ENCODE measurements at regions not wholly inside any gene's neighbourhood (a gene's known extent, or its start where the extent isn't known, plus 50 kb on each side); places are given as distances from the start of the nearest gene placed in this dataset.

DNA sequence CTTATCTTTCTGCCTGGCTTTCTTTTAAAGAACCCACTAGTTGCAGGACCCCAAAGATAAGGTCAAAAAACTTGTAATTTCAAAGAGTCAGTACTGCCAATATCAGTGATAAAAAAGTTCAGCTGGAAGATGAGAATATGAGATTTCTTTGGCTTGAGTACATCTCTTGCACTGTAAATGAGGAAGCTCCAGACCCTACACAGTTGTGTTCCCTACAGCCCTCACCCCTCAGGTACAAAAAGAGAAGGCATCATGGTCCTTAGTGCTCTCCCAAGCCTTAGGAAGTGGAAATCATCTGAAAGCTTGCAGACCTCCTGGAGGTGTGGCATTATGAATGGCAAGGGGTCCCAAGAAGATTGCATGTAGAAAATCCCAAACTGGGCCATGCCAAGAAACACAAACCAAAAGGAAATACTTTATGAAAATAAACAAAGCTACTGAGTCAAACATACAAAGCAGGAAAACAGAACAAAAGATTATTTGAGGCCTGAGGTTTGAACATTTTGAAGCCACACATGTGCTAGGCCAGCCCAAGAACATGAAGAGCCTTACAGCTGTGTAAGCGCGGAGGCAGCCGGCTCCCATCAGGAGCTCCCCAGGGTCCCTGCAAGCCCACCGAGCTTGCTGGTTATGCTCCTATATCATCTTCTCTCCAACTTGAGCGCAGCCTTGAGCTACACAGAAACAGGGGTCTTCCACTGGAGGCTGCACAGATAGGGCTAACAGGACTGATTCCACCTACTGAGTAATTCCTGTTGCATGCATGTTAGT lies 217.0 kb downstream of the OSR1 start:
- Histone ChIP-seq H3K79me2 (replicated peaks; ENCODE audit: insufficient read depth, low read length) (no peaks in the 10 kb centered on the region), H3K9me2 (ENCODE audit: insufficient read depth, low read length) (no peaks in the 10 kb centered on the region), H3K9me3 (ENCODE audit: low read length) (no peaks in the 10 kb centered on the region), H3F3A (ENCODE audit: insufficient read depth, low read length, poor library complexity, severe bottlenecking) (no peaks in the 10 kb centered on the region), H3K27ac (ENCODE audit: low read length) (no peak overlapping the region), H3K27me3 (ENCODE audit: insufficient read depth, low read depth, low read length) (no peaks in the 10 kb centered on the region), H3K36me3 (ENCODE audit: insufficient read depth, low read length) (no peaks in the 10 kb centered on the region), H3K4me3 (ENCODE audit: low read length) (no peak overlapping the region), H3K9ac (ENCODE audit: low read length) (no peak overlapping the region), H4K20me1 (ENCODE audit: insufficient read depth) (no peaks in the 10 kb centered on the region), H3K4me2 (ENCODE audit: low read length) (no peak overlapping the region), H2AFZ (ENCODE audit: low read depth, low read length) (no peak overlapping the region)
- TF ChIP-seq MXI1 (conservative IDR thresholded peaks at IDR 0.05; ENCODE audit: poor library complexity, severe bottlenecking): no peak
- TF ChIP-seq TAF1 (IDR thresholded peaks at IDR 0.05; ENCODE audit: low read depth): no peak
- TF ChIP-seq, protein P1, sequence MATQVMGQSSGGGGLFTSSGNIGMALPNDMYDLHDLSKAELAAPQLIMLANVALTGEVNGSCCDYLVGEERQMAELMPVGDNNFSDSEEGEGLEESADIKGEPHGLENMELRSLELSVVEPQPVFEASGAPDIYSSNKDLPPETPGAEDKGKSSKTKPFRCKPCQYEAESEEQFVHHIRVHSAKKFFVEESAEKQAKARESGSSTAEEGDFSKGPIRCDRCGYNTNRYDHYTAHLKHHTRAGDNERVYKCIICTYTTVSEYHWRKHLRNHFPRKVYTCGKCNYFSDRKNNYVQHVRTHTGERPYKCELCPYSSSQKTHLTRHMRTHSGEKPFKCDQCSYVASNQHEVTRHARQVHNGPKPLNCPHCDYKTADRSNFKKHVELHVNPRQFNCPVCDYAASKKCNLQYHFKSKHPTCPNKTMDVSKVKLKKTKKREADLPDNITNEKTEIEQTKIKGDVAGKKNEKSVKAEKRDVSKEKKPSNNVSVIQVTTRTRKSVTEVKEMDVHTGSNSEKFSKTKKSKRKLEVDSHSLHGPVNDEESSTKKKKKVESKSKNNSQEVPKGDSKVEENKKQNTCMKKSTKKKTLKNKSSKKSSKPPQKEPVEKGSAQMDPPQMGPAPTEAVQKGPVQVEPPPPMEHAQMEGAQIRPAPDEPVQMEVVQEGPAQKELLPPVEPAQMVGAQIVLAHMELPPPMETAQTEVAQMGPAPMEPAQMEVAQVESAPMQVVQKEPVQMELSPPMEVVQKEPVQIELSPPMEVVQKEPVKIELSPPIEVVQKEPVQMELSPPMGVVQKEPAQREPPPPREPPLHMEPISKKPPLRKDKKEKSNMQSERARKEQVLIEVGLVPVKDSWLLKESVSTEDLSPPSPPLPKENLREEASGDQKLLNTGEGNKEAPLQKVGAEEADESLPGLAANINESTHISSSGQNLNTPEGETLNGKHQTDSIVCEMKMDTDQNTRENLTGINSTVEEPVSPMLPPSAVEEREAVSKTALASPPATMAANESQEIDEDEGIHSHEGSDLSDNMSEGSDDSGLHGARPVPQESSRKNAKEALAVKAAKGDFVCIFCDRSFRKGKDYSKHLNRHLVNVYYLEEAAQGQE (IDR thresholded peaks at IDR 0.05; ENCODE audit: borderline replicate concordance): no peak

DNA sequence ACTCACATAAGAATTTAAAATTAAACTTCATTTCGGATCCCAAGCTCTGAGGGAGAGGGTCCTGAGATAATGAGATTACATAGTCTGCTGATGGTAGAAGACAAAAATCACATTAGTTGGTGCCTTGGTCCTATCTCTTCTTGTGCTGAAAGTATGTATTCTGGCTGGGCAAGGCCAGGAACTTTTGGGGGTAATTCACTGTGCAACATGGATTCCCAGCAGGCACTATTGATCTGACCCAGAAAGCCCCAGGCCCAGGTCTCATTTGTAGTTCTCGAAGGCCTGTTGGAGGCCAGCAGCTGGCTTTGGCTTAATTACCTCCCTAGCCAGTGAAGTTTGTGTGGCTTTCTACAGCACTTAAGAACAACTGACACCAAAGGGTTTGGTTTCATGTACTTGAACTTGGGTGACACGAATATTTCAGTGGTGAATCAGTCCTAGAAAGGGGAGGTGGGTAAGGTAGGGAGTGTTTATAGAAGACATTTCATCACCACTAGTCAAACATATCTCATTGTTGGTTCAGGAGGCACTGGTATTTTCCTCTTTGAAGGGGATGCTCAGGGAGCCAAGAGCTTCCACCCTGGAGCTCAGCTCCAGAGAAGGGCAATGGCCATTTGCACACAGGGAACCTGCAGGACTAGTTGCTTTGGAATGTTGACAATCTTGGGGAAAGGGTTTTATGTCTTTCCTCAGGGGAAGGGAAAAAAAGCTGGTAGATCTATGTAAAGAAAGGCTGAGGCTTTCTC lies 217.8 kb downstream of the OSR1 start:
- H3K9me2 ChIP-seq (ENCODE audit: insufficient read depth, low read length): no peaks in the 10 kb centered on the region
- no peaks in the 10 kb centered on the region for H4K20me1 ChIP-seq (ENCODE audit: insufficient read depth)
- H3K27ac ChIP-seq (ENCODE audit: low read length): no peak overlapping the region
- no peaks in the 10 kb centered on the region for H3F3A ChIP-seq (ENCODE audit: insufficient read depth, low read length, poor library complexity, severe bottlenecking)
- no peak overlapping the region for H3K4me2 ChIP-seq (ENCODE audit: low read length)
- H2AFZ ChIP-seq (ENCODE audit: low read depth, low read length): no peak overlapping the region
- no peaks in the 10 kb centered on the region for H3K79me2 ChIP-seq (replicated peaks; ENCODE audit: insufficient read depth, low read length)
- no peak overlapping the region for H3K4me3 ChIP-seq (ENCODE audit: low read length)
- TF ChIP-seq RAD21 (conservative IDR thresholded peaks at IDR 0.05): no peak
- no peaks in the 10 kb centered on the region for H3K36me3 ChIP-seq (ENCODE audit: insufficient read depth, low read length)
- no peaks in the 10 kb centered on the region for H3K9me3 ChIP-seq (ENCODE audit: low read length)
- H3K27me3 ChIP-seq (ENCODE audit: insufficient read depth, low read depth, low read length): no peaks in the 10 kb centered on the region
- no peak overlapping the region for H3K9ac ChIP-seq (ENCODE audit: low read length)

DNA sequence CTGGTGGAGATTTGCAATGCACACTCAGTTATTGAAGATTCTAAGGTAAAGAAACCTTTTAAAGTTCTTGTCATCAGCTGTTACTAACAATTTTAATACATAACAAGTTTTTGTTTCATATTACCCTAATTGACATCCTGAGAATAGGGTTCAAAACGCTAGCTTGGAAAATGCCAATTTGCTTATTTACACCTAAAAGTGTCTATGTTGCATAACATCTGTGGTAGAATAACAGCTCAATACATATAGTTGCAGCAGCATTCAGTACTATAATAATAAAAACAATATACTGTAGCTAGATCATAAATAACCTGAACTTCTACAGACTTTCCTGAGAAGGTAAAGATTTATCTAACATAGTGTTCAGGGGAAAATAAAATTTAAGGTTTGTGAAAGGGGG lies 219.0 kb downstream of the OSR1 start:
- no peak overlapping the region for H3K4me3 ChIP-seq (ENCODE audit: low read length)
- no peaks in the 10 kb centered on the region for H3K27me3 ChIP-seq (ENCODE audit: insufficient read depth, low read depth, low read length)
- H3K9me3 ChIP-seq (ENCODE audit: low read length): no peaks in the 10 kb centered on the region
- H3K27ac ChIP-seq (ENCODE audit: low read length): no peak overlapping the region
- H3K36me3 ChIP-seq (ENCODE audit: insufficient read depth, low read length): no peaks in the 10 kb centered on the region
- no peak overlapping the region for H2AFZ ChIP-seq (ENCODE audit: low read depth, low read length)
- H3K9ac ChIP-seq (ENCODE audit: low read length): no peak overlapping the region
- H3K79me2 ChIP-seq (replicated peaks; ENCODE audit: insufficient read depth, low read length): no peaks in the 10 kb centered on the region
- H3K4me2 ChIP-seq (ENCODE audit: low read length): no peak overlapping the region
- TF ChIP-seq TAF1 (IDR thresholded peaks at IDR 0.05; ENCODE audit: low read depth) (no peak), RAD21 (conservative IDR thresholded peaks at IDR 0.05) (no peak), MXI1 (conservative IDR thresholded peaks at IDR 0.05; ENCODE audit: poor library complexity, severe bottlenecking) (no peak), EP300 (conservative IDR thresholded peaks at IDR 0.05; ENCODE audit: poor library complexity, severe bottlenecking) (no peak), EZH2 (IDR thresholded peaks at IDR 0.05; ENCODE audit: borderline replicate concordance, insufficient read depth, low read length, poor library complexity, severe bottlenecking) (no peak), POLR2AphosphoS5 (IDR thresholded peaks at IDR 0.05) (no peak), SMC3 (conservative IDR thresholded peaks at IDR 0.05; ENCODE audit: poor library complexity) (no peak)
- TF ChIP-seq, protein P1 (IDR thresholded peaks at IDR 0.05; ENCODE audit: borderline replicate concordance): no peak
- TF ChIP-seq, protein P2, sequence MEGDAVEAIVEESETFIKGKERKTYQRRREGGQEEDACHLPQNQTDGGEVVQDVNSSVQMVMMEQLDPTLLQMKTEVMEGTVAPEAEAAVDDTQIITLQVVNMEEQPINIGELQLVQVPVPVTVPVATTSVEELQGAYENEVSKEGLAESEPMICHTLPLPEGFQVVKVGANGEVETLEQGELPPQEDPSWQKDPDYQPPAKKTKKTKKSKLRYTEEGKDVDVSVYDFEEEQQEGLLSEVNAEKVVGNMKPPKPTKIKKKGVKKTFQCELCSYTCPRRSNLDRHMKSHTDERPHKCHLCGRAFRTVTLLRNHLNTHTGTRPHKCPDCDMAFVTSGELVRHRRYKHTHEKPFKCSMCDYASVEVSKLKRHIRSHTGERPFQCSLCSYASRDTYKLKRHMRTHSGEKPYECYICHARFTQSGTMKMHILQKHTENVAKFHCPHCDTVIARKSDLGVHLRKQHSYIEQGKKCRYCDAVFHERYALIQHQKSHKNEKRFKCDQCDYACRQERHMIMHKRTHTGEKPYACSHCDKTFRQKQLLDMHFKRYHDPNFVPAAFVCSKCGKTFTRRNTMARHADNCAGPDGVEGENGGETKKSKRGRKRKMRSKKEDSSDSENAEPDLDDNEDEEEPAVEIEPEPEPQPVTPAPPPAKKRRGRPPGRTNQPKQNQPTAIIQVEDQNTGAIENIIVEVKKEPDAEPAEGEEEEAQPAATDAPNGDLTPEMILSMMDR (IDR thresholded peaks at IDR 0.05; ENCODE audit: poor library complexity, severe bottlenecking): no peak
- H3F3A ChIP-seq (ENCODE audit: insufficient read depth, low read length, poor library complexity, severe bottlenecking): no peaks in the 10 kb centered on the region
- H4K20me1 ChIP-seq (ENCODE audit: insufficient read depth): no peaks in the 10 kb centered on the region
- H3K9me2 ChIP-seq (ENCODE audit: insufficient read depth, low read length): no peaks in the 10 kb centered on the region

Measured in neural cell (in vitro differentiated cells).